Smooth muscle cell (in vitro differentiated cells): ENCODE measurements at regions not wholly inside any gene's neighbourhood (a gene's known extent, or its start where the extent isn't known, plus 50 kb on each side); places are given as distances from the start of the nearest gene placed in this dataset.
A peak's percentile ranks its signal among the peaks of the same experiment; 100 is the strongest.

ENCODE experiments used
- DNase-seq: peaks from one replicate; lab custom pipeline; 2025; ENCODE audit not compliant: unreplicated experiment; lab: John Stamatoyannopoulos, UW
- H2AFZ ChIP-seq: fragments of 200-600 bp; sonication (generic); 2 replicates; pipeline ENCODE4 v1.6.0; 2016; ENCODE audit warnings: antibody characterized with exemption, low read depth, mild to moderate bottlenecking
- H3F3A ChIP-seq: fragments of 200-600 bp; sonication (generic); 2 replicates; pipeline ENCODE4 v1.6.0; 2017; ENCODE audit warnings: antibody characterized with exemption, low read depth
- H3K27ac ChIP-seq: fragments of 200-600 bp; sonication (generic); 2 replicates; pipeline ENCODE4 v1.5.1; 2016; ENCODE audit warnings: low read depth, mild to moderate bottlenecking
- H3K27me3 ChIP-seq: fragments of 200-600 bp; sonication (generic); 2 replicates; pipeline ENCODE4 v1.6.1; 2016; ENCODE audit warnings: low read depth, mild to moderate bottlenecking
- H3K36me3 ChIP-seq: fragments of 200-600 bp; sonication (generic); 2 replicates; pipeline ENCODE4 v1.5.1; 2016; ENCODE audit warnings: low read depth
- H3K4me1 ChIP-seq: fragments of 200-600 bp; sonication (generic); 2 replicates; pipeline ENCODE4 v1.5.1; 2016; ENCODE audit warnings: low read depth
- H3K4me2 ChIP-seq: fragments of 200-600 bp; sonication (generic); 2 replicates; pipeline ENCODE4 v1.6.0; 2016; ENCODE audit warnings: mild to moderate bottlenecking
- H3K4me3 ChIP-seq: fragments of 200-600 bp; sonication (generic); 2 replicates; pipeline ENCODE4 v1.5.1; 2016; ENCODE audit warnings: mild to moderate bottlenecking
- H3K79me2 ChIP-seq: fragments of 200-600 bp; sonication (generic); 2 replicates; pipeline ENCODE4 v1.6.0; 2016; ENCODE audit warnings: low read depth, mild to moderate bottlenecking
- H3K9ac ChIP-seq: fragments of 200-600 bp; sonication (generic); 2 replicates; pipeline ENCODE4 v1.6.0; 2016; ENCODE audit warnings: low read depth
- H3K9me3 ChIP-seq: fragments of 200-600 bp; sonication (generic); replicated peaks from 2 replicates; pipeline ENCODE4 v1.5.1; 2016; ENCODE audit warnings: low read depth
- H4K20me1 ChIP-seq: fragments of 200-600 bp; sonication (generic); 2 replicates; pipeline ENCODE4 v1.6.0; 2016; ENCODE audit warnings: low read depth
- WGBS: methylation state at CpG from one replicate; pipeline ENCODE4 v1.1.7; 2016; ENCODE audit warnings: low lambda C conversion rate; 5-methylcytosine and 5-hydroxymethylcytosine counted together
- TF ChIP-seq, protein P1 (sequence below): fragments of 200-600 bp; sonication (generic); IDR thresholded peaks from 2 replicates; pipeline ENCODE4 v1.5.1; 2017; ENCODE audit warnings: borderline replicate concordance, mild to moderate bottlenecking, antibody characterized with exemption; ENCODE audit not compliant: insufficient read depth, poor library complexity, severe bottlenecking

DNA sequence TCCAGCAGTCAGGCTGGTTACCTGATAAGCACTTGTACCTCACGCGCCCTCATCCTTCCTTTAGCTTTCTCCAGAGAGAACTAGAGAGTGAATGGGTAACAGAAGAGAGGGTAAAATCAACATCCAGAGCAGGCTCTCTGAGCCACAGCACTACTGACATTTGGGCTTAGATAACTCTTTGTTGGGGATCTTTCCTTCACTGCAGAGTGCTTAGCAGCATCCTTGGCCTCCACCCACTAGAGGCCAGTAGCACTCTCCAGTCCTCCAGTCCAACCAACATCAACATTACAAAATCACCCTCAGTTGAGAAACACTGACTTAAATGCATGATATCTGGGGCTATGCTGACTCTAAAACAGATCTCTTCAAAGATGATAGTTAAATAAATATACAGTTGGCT lies 220.7 kb downstream of the TACR3 start:
- no peaks in the 10 kb centered on the region for H4K20me1 ChIP-seq
- no peaks in the 10 kb centered on the region for H3K4me1 ChIP-seq
- no peak for DNase-seq
- no peak overlapping the region for H3K4me2 ChIP-seq
- H3F3A ChIP-seq: no peaks in the 10 kb centered on the region
- H3K27ac ChIP-seq: no peak overlapping the region
- no peaks in the 10 kb centered on the region for H3K27me3 ChIP-seq
- no peaks in the 10 kb centered on the region for H3K36me3 ChIP-seq
- 100% methylated on average over 2 of the region's 2 CpGs for WGBS
- no peak overlapping the region for H3K9ac ChIP-seq
- TF ChIP-seq, protein P1, sequence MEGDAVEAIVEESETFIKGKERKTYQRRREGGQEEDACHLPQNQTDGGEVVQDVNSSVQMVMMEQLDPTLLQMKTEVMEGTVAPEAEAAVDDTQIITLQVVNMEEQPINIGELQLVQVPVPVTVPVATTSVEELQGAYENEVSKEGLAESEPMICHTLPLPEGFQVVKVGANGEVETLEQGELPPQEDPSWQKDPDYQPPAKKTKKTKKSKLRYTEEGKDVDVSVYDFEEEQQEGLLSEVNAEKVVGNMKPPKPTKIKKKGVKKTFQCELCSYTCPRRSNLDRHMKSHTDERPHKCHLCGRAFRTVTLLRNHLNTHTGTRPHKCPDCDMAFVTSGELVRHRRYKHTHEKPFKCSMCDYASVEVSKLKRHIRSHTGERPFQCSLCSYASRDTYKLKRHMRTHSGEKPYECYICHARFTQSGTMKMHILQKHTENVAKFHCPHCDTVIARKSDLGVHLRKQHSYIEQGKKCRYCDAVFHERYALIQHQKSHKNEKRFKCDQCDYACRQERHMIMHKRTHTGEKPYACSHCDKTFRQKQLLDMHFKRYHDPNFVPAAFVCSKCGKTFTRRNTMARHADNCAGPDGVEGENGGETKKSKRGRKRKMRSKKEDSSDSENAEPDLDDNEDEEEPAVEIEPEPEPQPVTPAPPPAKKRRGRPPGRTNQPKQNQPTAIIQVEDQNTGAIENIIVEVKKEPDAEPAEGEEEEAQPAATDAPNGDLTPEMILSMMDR: no peak
- H2AFZ ChIP-seq: no peak overlapping the region
- no peak overlapping the region for H3K4me3 ChIP-seq
- H3K79me2 ChIP-seq: no peaks in the 10 kb centered on the region
- H3K9me3 ChIP-seq: no peaks in the 10 kb centered on the region

DNA sequence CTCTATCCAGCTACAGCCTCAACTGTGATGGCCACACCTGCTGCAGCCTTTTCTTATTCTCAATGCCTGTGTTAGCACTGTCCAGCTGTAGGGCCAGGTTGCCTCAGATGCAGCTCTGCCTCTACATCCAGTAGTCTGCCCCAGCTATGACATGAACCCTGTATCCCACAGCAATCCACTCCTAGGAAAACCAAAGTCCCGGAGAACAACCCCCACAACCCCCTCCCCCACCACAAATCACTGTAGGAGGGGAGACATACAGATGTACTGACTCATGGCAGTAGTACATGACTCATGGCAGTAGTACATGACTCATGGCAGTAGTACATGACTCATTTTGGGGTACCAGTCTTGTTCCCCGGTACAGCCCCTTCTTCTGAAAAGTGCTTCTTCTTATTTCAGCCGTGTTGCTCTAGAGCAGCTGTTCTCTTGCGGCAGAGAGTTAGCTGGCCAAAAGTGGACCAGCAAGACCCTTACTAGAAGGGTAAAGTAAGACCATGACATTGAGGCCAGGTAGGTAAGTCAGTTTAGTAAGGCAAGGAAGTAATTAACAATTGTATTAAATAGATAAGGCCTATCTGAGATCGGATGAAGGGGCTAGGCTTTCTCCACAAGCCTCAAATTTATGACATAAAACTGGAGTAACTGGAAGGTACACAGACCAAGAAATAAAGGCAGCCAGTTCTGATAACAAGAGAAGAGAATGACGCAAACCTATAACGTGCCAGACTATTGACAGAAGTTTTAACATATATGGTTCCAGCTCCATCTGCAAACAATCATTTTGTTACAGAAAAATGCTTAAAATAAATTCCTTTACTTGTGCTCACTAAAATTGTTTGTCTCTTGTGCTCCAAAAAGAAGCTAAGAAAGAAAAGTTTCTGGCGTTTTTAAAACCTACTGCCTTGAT lies 221.4 kb downstream of the TACR3 start:
- Histone ChIP-seq H4K20me1 (no peaks in the 10 kb centered on the region), H3K4me1 (no peaks in the 10 kb centered on the region), H3K27me3 (no peaks in the 10 kb centered on the region), H3K9ac (no peak overlapping the region), H3K4me3 (no peak overlapping the region), H3F3A (no peaks in the 10 kb centered on the region), H3K27ac (peak overlapping the region; percentile 44), H3K9me3 (no peaks in the 10 kb centered on the region), H3K36me3 (no peaks in the 10 kb centered on the region), H2AFZ (no peak overlapping the region), H3K79me2 (no peaks in the 10 kb centered on the region), H3K4me2 (peak overlapping the region; percentile 9)
- TF ChIP-seq, protein P1: no peak
- DNase-seq: no peak
- WGBS: 35% methylated on average over 8 of the region's 8 CpGs

DNA sequence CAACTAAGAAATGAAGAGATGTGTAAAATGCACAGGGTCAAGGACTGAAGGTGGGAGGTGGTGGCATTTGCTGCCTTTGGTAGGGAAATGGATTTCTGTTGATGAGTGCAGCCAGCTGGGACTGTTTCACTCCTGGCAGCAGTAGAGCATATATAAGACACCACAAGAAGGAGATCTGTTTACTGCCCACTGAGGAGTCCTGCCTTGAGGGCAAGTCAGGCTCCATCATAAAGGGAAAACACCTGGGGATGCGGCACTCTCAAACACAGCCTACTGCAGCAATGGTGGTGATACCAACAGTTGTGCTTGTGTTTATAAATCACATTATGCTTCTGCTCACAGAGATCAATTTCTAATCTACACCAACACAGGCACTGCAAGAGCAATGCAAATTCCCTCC lies 222.1 kb downstream of the TACR3 start:
- Histone ChIP-seq H3K27ac (no peak overlapping the region), H3K27me3 (no peaks in the 10 kb centered on the region), H3K4me1 (no peaks in the 10 kb centered on the region), H3K79me2 (no peaks in the 10 kb centered on the region), H4K20me1 (no peaks in the 10 kb centered on the region), H3K9me3 (no peaks in the 10 kb centered on the region), H3K4me3 (no peak overlapping the region), H3K4me2 (peak overlapping the region; percentile 9), H2AFZ (no peak overlapping the region), H3F3A (no peaks in the 10 kb centered on the region), H3K36me3 (no peaks in the 10 kb centered on the region), H3K9ac (no peak overlapping the region)
- WGBS: 89% methylated on average over 1 of the region's 1 CpG
- TF ChIP-seq, protein P1: no peak
- no peak for DNase-seq

DNA sequence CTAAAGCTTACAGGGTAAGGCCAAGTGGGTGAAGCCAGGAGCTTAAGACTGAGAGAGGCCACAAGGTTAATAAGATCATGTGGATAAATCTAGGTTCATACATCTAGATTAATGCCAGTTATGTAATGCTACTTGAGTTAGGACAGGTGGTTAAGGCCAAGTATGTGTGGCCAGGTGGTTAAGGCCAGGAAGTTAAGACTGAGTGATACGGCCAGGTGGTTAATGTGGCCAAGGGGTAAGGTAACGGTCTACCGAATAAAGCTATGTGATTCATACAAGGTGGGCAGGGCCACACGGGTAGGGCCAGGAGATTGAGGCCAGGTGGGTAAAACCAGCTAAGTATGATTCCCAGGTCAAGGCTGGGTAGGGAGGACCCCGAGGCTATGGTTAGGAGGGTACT lies 223.0 kb downstream of the TACR3 start:
- no peak overlapping the region for H2AFZ ChIP-seq
- H3F3A ChIP-seq: no peaks in the 10 kb centered on the region
- H3K27ac ChIP-seq: no peak overlapping the region
- H3K36me3 ChIP-seq: no peaks in the 10 kb centered on the region
- H3K9me3 ChIP-seq: no peaks in the 10 kb centered on the region
- no peaks in the 10 kb centered on the region for H3K79me2 ChIP-seq
- no peak overlapping the region for H3K4me2 ChIP-seq
- no peaks in the 10 kb centered on the region for H3K4me1 ChIP-seq
- TF ChIP-seq, protein P1: no peak
- 98% methylated on average over 5 of the region's 5 CpGs for WGBS
- DNase-seq: no peak
- no peaks in the 10 kb centered on the region for H4K20me1 ChIP-seq
- no peaks in the 10 kb centered on the region for H3K27me3 ChIP-seq
- H3K9ac ChIP-seq: no peak overlapping the region
- no peak overlapping the region for H3K4me3 ChIP-seq
